LoVo (cell line): ENCODE measurements at regions not wholly inside any gene's neighbourhood (a gene's known extent, or its start where the extent isn't known, plus 50 kb on each side); places are given as distances from the start of the nearest gene placed in this dataset.
A peak's percentile ranks its signal among the peaks of the same experiment; 100 is the strongest.
"Not testable (repeated sequence)": the region's sequence is repeated elsewhere in the genome, so short reads cannot be mapped to it uniquely, and the experiment has no call there.

Source experiments
- DNase-seq: peaks from one replicate; pipeline ENCODE4 v3.0.0-alpha.2; 2016; ENCODE audit warnings: low spot score

GRCh38 chr2:20499387-20499786 is 52.5 kb downstream of the RHOB start:
- DNase-seq: no peak

DNA sequence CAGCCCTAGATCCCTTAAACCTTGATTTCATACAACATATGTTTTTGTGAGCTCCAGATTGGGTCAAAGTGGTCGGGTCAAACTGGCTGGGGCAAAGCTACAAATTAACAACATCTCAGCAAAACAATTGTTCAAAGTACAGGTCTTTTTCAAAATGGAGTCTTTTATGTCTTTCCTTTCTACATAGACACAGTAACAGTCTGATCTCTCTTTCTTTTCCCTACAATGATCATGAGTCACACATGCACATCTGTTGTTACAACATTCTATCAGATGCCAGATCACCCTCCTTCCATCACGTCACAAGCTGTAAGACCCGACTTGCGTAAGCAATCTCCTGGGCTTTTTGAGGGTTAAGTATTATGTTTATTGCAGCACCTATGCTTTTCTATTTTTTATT is 55.1 kb downstream of the RHOB start:
- no peak for DNase-seq

DNA sequence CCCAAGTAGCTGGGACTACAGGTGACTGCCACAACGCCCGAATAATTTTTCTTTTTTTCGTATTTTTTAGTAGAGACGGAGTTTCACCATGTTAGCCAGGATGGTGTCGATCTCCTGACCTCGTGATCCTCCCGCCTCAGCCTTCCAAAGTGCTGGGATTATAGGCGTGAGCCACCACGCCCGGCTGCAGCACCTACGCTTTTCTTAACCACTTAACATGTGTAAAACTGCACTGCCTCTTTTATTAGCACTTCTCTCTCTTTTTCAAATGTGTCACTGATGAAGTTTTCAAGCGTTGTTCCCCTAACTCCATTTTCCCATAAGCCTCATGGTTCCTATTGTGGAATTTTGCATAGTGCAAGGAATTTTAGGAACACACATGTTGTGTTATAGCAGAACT is 55.6 kb downstream of the RHOB start:
- DNase-seq: not testable (repeated sequence)

GRCh38 chr2:20504174-20504573 is 57.3 kb downstream of the RHOB start:
- DNase-seq: no peak

DNA sequence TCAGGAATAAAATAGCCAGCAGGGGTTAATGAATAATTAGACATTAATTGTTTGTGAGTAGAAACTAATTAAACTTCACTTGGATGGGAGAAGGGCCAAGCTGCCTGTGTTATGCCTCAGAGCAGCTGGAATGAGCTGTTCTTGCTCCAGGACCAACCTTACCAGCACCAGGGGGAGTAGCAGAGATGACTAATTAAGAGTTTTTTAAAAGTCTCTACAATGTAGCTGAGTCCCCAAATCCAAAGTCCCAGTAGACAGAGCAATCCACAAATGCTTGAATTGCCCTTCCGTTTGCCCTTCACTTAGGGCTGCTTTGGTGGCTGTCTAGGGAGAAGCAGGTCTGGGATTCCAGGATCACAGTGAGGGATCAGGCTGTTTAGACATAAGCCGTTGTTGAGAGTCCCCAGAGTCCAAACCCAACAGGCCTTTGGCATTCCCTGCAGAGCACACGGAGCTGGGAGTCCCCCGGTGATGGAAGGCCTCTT is 59.4 kb downstream of the RHOB start:
- no peak for DNase-seq

GRCh38 chr2:20507166-20507692 is 60.4 kb downstream of the RHOB start:
- DNase-seq: no peak

- no peak for DNase-seq
Measured at GRCh38 chr2:20507711-20508110, 60.8 kb downstream of the RHOB start.

DNA sequence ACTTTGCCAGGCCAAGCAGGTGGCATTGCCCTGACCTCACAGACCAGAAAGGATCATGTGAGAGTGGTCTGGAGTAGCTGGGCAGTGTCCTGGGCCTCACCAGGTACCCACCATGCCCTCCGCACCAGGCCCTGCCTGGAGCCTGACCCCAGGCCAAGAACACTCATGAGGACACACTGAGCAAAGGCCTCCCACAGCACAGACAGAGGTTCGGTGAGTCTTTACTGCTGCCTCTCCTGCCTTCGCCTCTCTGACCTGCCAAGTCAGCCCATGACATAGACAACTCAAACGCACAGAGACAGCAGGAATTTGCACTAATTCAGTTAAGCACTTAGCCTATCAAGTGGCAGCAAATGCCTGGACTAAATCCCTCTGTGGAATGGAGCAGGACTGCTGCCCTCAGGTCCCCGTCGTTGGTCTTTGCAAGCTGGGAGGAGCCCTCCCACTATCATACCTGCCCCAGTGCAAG is 62.5 kb downstream of the RHOB start:
- DNase-seq: no peak

- DNase-seq: peak; percentile 63
Measured at GRCh38 chr2:20509770-20510490, 63.1 kb downstream of the RHOB start.

DNA sequence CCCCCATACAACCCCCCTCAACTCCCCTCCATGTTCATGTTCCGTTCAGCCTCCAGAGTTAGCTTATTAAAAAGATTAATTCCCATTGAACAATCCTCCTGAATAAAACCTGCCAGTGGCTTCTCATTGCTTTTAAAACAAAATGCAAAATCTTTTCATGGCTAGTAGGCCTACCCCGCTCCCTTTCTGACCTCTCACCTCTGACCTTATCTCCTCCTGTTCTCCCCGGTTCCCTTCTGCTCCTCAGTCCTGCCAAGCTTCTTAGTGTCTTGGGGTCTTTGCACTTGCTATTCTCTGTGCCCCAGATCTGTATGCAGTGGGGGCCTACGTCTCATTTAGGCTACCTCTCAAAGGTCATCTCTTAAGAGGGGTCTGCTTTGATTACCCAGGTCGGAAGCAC is 64.3 kb downstream of the RHOB start:
- no peak for DNase-seq

- no peak for DNase-seq
Measured at GRCh38 chr2:20512061-20512605, 65.3 kb downstream of the RHOB start.

DNA sequence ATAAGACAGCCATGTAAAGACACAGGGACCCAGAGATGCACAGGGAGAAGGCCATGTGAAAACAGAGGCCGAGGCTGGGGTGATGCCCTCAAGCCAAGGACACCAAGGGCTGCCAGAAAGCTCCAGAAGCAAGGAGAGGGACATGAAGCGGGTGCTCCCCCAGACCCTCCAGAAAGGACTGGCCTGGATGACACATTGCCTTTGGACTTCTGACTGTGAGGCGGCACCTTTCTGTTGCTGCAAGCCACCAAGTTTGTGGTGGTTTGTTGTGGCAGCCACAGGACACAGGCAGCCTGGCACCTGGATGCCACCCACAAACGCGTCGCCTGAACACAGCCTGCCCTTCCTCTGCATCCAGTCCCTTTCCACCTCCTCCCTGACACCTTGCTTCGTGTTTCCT is 67.1 kb downstream of the RHOB start:
- DNase-seq: no peak

DNA sequence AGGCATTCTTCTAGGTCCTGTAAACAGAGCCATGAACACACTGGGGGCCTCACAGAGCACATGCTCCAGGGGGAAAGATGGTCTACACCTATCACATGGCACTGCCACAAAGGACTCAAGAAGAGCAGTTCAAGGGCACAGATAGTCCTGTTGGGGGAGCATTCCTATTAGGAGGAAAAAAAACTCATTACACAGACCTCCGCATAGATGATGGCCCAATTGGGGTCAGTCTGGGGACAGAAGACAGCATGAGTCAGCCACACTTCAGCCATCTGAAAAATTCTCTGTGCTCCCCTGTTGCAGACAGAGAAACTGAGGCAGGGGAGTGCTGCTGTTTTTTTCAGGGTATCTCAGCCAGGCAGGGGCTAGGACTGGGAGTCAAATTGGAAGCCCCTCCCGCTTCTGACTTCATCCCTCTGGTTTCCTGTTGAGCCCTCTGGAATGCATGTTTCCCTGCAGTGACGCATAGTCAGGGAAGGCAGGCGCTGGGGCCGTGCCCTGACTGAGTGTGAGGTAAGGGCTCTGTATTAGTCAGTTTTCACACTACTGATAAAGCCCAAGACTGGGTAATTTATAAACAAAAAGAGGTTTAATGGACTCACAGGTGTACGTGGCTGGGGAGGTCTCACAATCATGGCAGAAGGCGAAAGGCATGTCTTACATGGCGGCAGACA is 67.9 kb downstream of the RHOB start:
- no peak for DNase-seq

DNA sequence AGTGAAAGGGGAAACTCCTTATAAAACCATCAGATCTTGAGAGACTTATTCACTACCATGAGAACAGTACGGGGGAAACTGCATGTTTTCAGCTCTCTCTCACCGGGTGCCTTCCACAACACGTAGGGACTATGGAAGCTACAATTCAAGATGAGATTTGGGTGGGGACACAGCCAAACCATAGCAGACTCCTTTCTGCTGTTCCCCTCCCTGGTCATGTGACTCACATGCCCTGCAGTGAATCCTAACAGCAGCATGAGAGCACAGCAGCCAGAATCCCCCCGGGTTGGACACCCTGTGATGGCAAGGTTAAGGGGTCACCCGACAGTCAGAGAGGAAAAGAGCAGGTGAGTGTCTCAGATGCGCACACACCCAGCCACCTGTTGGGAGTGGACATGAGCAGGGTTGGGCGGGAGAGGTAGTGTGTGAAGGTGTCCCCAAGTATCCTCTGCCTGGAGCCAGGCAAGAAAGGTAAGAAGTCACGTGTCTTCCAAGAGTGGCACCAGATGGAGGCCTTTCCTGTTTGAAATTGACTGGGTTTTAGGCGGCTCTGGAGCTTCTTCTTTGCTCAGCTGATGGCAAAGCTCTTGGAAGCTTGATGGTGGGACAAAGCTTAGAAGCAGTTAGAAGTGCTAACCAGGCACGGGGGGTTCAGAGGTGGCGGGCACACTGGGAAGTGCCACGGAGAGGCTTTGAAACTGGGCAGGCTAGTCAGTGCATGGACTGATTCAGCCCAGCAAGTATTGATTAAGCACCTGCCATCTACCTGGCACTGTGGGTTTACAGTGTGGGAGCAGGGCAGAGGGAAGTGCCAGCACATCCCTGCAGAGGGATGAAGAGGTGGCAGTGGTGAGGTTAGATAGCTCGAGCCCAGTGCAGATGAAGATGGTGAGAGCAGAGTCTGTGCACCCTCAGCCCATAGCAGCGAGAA is 68.7 kb downstream of the RHOB start:
- no peak for DNase-seq

GRCh38 chr2:20516291-20516645 is 69.4 kb downstream of the RHOB start:
- no peak for DNase-seq

DNA sequence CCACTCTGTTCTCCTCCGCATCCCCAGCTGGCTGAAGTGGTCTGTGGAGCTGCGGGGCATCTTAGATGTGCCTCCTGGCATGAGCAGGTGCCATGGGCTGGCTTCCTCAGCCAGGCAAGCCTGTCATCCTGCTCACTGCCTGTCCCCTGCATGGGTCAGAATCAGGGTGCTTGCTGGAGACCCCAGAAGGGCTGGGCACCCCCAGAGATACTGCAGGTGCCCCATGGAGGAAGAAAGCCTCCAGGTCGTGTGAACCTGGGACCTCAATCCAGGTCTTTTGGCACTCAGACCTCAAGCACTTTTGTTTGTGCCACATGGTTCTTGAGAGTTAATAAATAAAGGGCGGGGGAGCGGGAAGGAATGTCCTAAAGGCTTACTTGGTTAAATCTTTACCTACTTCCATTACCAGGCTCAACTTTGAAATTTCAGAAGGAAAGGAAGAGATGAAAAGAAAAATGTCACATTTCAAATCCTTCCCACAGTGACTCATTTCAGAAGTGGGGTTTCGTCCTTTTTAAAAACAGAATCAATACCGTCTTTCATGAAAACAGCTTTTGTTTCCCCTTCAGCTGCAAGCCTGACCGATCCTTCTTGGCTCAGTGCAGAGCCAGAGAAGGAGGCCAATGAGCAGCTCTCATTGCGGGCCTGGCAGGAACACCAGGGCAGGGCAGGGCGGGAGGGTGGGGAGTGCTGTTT is 69.9 kb downstream of the RHOB start:
- no peak for DNase-seq

DNA sequence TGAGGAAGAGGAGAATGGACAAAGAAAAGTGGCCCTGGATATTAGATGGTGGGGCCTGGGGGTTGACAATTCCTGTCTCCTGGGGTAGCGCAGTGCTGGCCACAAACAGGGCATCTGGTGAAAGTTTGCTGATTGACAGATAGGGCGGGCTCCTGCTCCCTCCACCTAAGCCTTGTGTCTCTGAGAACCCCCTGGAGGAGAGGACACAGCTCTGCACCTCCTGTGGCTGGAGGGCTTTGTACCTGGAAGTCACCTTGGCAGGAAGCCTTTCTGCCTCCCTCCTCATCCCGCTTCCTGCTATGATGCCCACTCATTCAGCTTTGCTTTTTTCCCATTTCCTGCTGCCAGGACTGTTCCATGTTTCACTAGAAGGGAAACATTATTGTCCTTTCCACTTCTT is 72.4 kb downstream of the RHOB start:
- DNase-seq: no peak

GRCh38 chr2:20520128-20520527 is 73.3 kb downstream of the RHOB start:
- DNase-seq: no peak

- no peak for DNase-seq
Measured at GRCh38 chr2:20521193-20521592, 74.3 kb downstream of the RHOB start.

DNA sequence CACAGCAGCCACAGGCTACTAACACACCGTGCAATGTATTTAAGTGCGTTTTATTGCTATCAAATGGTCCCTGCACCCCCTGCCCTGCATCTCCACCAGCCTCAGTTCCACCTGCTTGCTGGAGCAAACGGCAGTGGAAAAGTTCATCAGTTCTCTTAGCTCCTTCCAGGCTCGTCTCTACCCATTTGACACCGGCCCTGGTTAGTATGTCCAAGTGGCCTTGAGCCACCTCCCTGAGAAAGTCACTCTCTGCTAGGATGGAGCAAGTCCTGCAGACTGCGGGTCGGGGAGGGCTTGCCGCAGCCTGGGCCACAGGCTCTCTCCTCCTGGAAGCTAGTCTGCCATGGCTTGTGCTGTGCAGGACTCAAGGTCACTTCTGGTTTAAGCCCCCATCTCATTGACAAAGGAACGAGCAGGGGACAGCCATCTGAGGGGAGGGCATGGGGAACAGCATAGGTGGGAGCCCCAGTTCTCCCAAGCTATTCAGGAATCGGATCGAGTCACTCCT is 74.9 kb downstream of the RHOB start:
- no peak for DNase-seq
